ENCODE measurements at regions not wholly inside any gene's neighbourhood (a gene's known extent, or its start where the extent isn't known, plus 50 kb on each side); places are given as distances from the start of the nearest gene placed in this dataset.

- WGBS, 2 experiments (ENCODE audit: extremely low coverage in 2 of 2, insufficient read length in 1 of 2), result 73% methylated on average over 8 of the region's 14 CpGs; no CpG with 5 or more reads in 1 of the 2 experiments
- H4K91ac ChIP-seq (ENCODE audit: insufficient read depth, low read depth, low read length), result no peak overlapping the region
Observed at GRCh38 chr1:31521761-31522555, 54.4 kb upstream of the TINAGL1 start.

More at GRCh38 chr1:31521761-31522555, 54.4 kb upstream of the TINAGL1 start:
- Histone ChIP-seq H3K14ac (replicated peaks; ENCODE audit: low read depth, low read length) (no peak overlapping the region), H3K4me2 (ENCODE audit: low read depth, low read length) (no peak overlapping the region), H3K4ac (ENCODE audit: low read depth, low read length) (no peak overlapping the region), H4K8ac (ENCODE audit: low read depth in 2 of 2, low read length in 2 of 2) (no peak overlapping the region), H2BK120ac (ENCODE audit: low read depth, low read length) (no peak overlapping the region), H3K9me1 (ENCODE audit: insufficient read depth, low read length) (no peaks in the 10 kb centered on the region), H4K5ac (ENCODE audit: low read depth, low read length) (no peak overlapping the region), H3K27ac (ENCODE audit: insufficient read depth, low read length) (no peak overlapping the region), H3K79me1 (ENCODE audit: low read depth in 1 of 2, low read length in 2 of 2) (no peaks in the 10 kb centered on the region), H3K36me3 (ENCODE audit: control insufficient read depth, insufficient read depth, low read length) (no peaks in the 10 kb centered on the region), H2BK20ac (ENCODE audit: low read depth, low read length) (no peak overlapping the region), H2AK9ac (replicated peaks; ENCODE audit: low read depth, low read length, poor library complexity) (no peak overlapping the region), H3K9ac (ENCODE audit: low read depth, low read length) (no peak overlapping the region), H4K20me1 (ENCODE audit: insufficient read depth, low read length) (no peaks in the 10 kb centered on the region), H3K4me1 (ENCODE audit: control insufficient read depth, insufficient read depth, low read length) (no peaks in the 10 kb centered on the region), H2BK5ac (ENCODE audit: low read depth, low read length, poor library complexity, severe bottlenecking) (no peak overlapping the region), H3K9me3 (ENCODE audit: control insufficient read depth, insufficient read depth, low read length) (peaks cover 3% of the 10 kb centered on the region; the same call in 1 of the 2 replicates), H3K4me3 (ENCODE audit: insufficient read depth, low read depth, low read length) (no peak overlapping the region), H2BK15ac (ENCODE audit: low read depth, low read length) (no peak overlapping the region), H3K18ac (ENCODE audit: low read depth, low read length) (no peak overlapping the region), H3K56ac (ENCODE audit: extremely low read depth, insufficient read depth, low read length) (no peak overlapping the region), H2AFZ (replicated peaks; ENCODE audit: low read length, poor library complexity) (no peak overlapping the region), H3K27me3 (ENCODE audit: control insufficient read depth, insufficient read depth, low read length) (peaks cover 35% of the 10 kb centered on the region), H3K23ac (ENCODE audit: low read depth, low read length) (no peak overlapping the region), H2AK5ac (ENCODE audit: low read depth, low read length) (no peak overlapping the region)
- BruUV-seq (replicated peaks), result no TSS peak
- CTCF ChIA-PET, result no interaction called here
- in situ Hi-C loops (cut with MboI; ENCODE audit: low sequenced_read_pairs), result no loop called here
- ATAC-seq (ENCODE audit: low read depth) (no peak), DNase-seq (no peak)
- POLR2A ChIA-PET (ENCODE audit: unreplicated experiment), result no interaction called here
- intact Hi-C loops (cut with micrococcal nuclease), result no loop called here
- dilution Hi-C loops (cut with HindIII; ENCODE audit: low sequenced_read_pairs, unreplicated experiment), result no loop called here
- TF ChIP-seq SMC3 (IDR thresholded peaks at IDR 0.05; ENCODE audit: low read depth, low read length) (no peak), MAZ (IDR thresholded peaks at IDR 0.05; ENCODE audit: borderline replicate concordance, low read depth, low read length) (no peak), USF2 (IDR thresholded peaks at IDR 0.05; ENCODE audit: low read depth, low read length) (no peak), MXI1 (IDR thresholded peaks at IDR 0.05; ENCODE audit: borderline replicate concordance, low read depth, low read length) (no peak)
